ENCODE measurements at regions not wholly inside any gene's neighbourhood (a gene's known extent, or its start where the extent isn't known, plus 50 kb on each side); places are given as distances from the start of the nearest gene placed in this dataset.
"Not testable (repeated sequence)": the region's sequence is repeated elsewhere in the genome, so short reads cannot be mapped to it uniquely, and the experiment has no call there.

DNA sequence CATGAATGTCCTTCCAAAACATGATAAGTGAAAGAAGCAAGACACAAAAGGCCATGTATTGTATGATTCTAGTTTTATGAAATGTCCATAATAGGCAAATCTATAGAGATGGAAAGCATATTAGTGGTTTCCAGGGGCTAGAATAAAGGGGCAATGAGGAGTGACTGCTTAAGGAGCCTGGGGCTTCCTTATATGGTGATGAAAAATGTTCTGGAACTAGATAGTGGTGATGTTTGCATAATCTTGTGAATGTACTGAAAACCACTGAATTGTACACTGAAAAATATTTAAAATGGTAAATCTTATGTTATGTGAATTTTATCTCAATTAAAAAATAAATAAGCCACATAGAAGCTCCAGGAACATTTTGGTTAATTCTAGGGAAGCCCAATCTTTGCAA is 144.4 kb upstream of the ANKRD55 start:
- TF ChIP-seq, protein P1, sequence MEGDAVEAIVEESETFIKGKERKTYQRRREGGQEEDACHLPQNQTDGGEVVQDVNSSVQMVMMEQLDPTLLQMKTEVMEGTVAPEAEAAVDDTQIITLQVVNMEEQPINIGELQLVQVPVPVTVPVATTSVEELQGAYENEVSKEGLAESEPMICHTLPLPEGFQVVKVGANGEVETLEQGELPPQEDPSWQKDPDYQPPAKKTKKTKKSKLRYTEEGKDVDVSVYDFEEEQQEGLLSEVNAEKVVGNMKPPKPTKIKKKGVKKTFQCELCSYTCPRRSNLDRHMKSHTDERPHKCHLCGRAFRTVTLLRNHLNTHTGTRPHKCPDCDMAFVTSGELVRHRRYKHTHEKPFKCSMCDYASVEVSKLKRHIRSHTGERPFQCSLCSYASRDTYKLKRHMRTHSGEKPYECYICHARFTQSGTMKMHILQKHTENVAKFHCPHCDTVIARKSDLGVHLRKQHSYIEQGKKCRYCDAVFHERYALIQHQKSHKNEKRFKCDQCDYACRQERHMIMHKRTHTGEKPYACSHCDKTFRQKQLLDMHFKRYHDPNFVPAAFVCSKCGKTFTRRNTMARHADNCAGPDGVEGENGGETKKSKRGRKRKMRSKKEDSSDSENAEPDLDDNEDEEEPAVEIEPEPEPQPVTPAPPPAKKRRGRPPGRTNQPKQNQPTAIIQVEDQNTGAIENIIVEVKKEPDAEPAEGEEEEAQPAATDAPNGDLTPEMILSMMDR (IDR thresholded peaks at IDR 0.05; ENCODE audit: insufficient read depth, low read depth, low read length, missing control alignments) = no peak
- H3K4me3 ChIP-seq (ENCODE audit: low read length) = no peak overlapping the region
- no peak for DNase-seq (ENCODE audit: low read depth)

DNA sequence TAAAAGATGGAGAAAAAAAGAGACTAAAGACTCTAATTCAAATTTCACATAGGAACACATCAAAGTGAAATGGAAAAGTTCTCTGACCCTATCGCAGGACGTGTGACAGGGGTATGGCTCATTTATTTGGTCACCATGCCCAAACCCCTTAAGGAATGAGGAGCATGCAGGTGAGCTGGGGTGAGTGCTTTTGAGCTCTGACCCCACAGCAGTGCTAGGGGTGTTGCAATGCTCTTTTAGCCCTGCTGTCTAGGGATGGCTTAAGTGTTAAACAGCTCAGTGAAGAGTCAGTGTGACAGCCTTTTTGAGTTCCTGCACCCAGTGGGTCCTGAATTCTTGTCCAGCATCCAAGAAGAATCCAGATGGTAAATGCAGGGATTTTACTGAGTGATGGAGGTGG is 143.0 kb upstream of the ANKRD55 start:
- TF ChIP-seq, protein P1 (IDR thresholded peaks at IDR 0.05; ENCODE audit: insufficient read depth, low read depth, low read length, missing control alignments) = no peak
- no peak for DNase-seq (ENCODE audit: low read depth)
- no peak overlapping the region for H3K4me3 ChIP-seq (ENCODE audit: low read length)

DNA sequence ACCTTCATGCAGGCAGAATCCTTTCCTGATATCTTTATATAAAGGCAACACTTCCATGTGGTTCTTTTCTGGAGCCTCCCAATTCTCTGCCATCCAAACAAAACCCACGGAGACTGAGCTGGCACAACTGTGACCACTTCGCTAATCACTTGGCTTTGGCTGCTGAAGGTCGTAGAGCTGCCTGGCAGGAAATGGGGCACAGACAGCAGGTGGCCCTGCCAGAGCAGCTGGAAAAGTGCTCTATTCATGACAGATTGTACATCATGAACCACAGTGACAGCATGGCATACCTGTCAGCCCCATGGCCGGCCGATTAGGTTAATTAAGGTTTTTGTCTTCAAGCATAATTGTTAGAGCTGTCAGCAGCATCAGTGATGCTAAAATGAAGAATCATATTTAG is 141.9 kb upstream of the ANKRD55 start:
- DNase-seq (ENCODE audit: low read depth) = no peak
- TF ChIP-seq, protein P1 (IDR thresholded peaks at IDR 0.05; ENCODE audit: insufficient read depth, low read depth, low read length, missing control alignments) = no peak
- H3K4me3 ChIP-seq (ENCODE audit: low read length) = no peak overlapping the region

DNA sequence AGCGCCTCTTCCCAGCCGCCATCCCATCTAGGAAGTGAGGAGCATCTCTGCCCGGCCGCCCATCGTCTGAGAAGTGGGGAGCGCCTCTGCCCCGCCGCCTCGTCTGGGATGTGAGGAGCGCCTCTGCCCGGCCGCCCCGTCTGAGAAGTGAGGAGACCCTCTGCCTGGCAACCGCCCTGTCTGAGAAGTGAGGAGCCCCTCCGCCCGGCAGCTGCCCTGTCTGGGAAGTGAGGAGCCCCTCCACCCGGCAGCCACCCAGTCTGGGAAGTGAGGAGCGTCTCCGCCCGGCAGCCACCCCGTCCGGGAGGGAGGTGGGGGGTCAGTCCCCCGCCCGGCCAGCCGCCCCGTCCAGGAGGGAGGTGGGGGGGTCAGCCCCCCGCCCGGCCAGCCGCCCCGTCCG is 139.4 kb upstream of the ANKRD55 start:
- DNase-seq (ENCODE audit: low read depth); H3K4me3 ChIP-seq (ENCODE audit: low read length): not testable (repeated sequence)

DNA sequence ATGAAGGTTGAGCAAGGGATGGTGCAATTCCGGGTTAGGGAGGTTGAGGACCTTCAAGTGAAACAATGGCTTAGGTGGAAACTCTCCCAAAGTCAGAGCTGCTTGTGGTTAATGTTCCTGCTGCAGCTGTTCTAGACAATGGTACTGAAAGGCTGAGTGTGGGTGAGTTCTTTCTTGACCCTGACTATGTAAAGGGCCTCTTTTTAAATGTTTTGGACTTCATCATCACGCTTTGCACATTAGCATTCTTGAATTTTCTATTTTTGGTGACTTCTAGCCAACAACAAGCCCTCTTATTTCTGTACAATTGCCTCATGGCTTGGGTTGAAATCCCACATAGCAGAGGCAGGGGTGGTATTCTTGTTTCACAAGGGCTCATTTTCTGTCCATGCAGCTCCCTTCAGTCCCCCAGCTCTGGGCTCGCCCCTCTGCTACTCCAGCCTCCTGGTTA is 136.3 kb upstream of the ANKRD55 start:
- DNase-seq (ENCODE audit: low read depth) = no peak
- no peak overlapping the region for H3K4me3 ChIP-seq (ENCODE audit: low read length)
- TF ChIP-seq, protein P1 (IDR thresholded peaks at IDR 0.05; ENCODE audit: insufficient read depth, low read depth, low read length, missing control alignments) = no peak

DNA sequence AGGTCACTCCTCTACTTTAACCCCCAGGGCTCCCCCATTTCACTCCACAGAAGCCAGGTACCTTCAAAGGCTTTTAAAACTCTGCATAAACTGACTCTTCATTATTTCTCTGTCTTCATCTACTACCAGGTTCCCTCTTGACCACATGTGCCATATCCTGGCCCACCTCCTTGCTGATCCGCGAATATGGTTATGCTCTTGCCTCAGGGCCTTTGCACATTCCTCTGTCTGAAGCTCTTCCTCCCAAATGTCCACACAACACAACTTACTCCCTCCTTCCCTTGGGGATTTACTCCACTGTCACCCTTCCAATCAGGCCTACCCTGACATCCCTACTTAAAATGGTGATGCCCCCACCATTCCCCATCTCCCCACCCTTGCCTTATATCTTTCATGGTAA is 134.6 kb upstream of the ANKRD55 start:
- TF ChIP-seq, protein P1 (IDR thresholded peaks at IDR 0.05; ENCODE audit: insufficient read depth, low read depth, low read length, missing control alignments) = no peak
- no peak overlapping the region for H3K4me3 ChIP-seq (ENCODE audit: low read length)
- DNase-seq (ENCODE audit: low read depth) = no peak

DNA sequence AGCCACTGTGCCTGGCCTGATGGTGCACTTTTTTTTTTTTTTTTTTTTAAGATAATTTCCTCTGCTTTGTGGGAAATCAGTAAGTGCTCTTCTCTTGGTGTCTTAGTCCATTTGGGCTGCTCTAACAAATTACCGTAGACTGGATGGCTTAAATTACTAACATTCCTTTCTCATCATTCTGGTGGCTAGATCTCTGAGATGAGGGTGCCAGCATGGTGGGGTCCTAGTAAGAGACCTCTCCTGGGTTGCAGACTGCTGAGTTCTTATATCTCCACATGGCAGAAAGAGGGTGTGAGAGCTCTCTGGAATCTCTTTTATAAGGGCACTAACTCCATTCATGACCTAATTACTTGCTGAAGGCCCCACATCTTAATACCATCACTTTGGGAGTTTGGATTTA is 133.9 kb upstream of the ANKRD55 start:
- H3K4me3 ChIP-seq (ENCODE audit: low read length) = no peak overlapping the region
- DNase-seq (ENCODE audit: low read depth) = no peak
- TF ChIP-seq, protein P1 (IDR thresholded peaks at IDR 0.05; ENCODE audit: insufficient read depth, low read depth, low read length, missing control alignments) = no peak

DNA sequence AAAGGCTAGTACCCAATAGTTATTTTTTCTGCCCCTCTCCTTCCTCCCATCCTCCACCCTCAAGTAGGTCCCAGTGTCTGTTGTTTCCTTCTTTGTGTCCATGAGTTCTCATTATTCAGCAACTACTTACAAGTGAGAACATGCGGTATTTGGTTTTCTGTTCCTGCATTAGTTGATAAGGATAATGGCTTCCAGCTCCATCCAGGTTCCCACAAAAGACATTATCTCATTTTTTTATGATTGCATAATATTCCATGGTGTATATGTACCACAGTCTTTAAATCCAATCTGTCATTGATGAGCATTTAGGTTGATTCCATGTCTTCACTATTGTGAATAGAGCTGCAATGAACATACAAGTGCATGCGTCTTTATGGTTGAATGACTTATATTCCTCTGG is 128.3 kb upstream of the ANKRD55 start:
- no peak overlapping the region for H3K4me3 ChIP-seq (ENCODE audit: low read length)
- no peak for DNase-seq (ENCODE audit: low read depth)
- TF ChIP-seq, protein P1 (IDR thresholded peaks at IDR 0.05; ENCODE audit: insufficient read depth, low read depth, low read length, missing control alignments) = no peak

All from epithelial cell of esophagus (primary cell).